GM12892 (cell line): ENCODE measurements at regions not wholly inside any gene's neighbourhood (a gene's known extent, or its start where the extent isn't known, plus 50 kb on each side); places are given as distances from the start of the nearest gene placed in this dataset.

Source experiments
- DNase-seq: peaks from one replicate; pipeline ENCODE4 v3.0.0; 2011; ENCODE audit not compliant: insufficient read length
- FAIRE-seq: peaks from 2 replicates; lab custom pipeline; 2011; peaks lifted over from hg19 to GRCh38; lab: Jason Lieb, UNC
- POLR2A ChIP-seq: IDR thresholded peaks from 2 replicates; pipeline ENCODE4 v1.6.1; 2011; ENCODE audit warnings: low read depth, low read length, control low read depth
- POLR2AphosphoS5 ChIP-seq: IDR thresholded peaks from 2 replicates; pipeline ENCODE4 v1.6.1; 2011; ENCODE audit warnings: low read depth, low read length, control low read depth
- TAF1 ChIP-seq: IDR thresholded peaks from 2 replicates; pipeline ENCODE4 v1.6.1; 2011; ENCODE audit warnings: low read depth, mild to moderate bottlenecking, control low read depth, low read length, borderline replicate concordance

GRCh38 chrX:45912316-45912715 lies 632.9 kb downstream of the ZNF674 start:
- FAIRE-seq (no peak), DNase-seq (no peak)
- TF ChIP-seq TAF1 (no peak), POLR2AphosphoS5 (no peak), POLR2A (no peak)

- DNase-seq (no peak), FAIRE-seq (no peak)
- TF ChIP-seq TAF1: no peak
Observed at GRCh38 chrX:45907786-45908185, 637.4 kb downstream of the ZNF674 start.

GRCh38 chrX:45903781-45904201 lies 641.4 kb downstream of the ZNF674 start:
- no peak for DNase-seq
- FAIRE-seq: no peak
- no peak for TF ChIP-seq POLR2A
- TF ChIP-seq POLR2AphosphoS5: no peak
- no peak for TF ChIP-seq TAF1

GRCh38 chrX:45900766-45901615 lies 644.2 kb downstream of the ZNF674 start:
- DNase-seq: no peak
- TF ChIP-seq POLR2A: no peak
- TF ChIP-seq POLR2AphosphoS5: no peak
- no peak for TF ChIP-seq TAF1
- no peak for FAIRE-seq

- FAIRE-seq: no peak
- no peak for DNase-seq
Observed at GRCh38 chrX:45894864-45895645, 650.2 kb downstream of the ZNF674 start.

DNA sequence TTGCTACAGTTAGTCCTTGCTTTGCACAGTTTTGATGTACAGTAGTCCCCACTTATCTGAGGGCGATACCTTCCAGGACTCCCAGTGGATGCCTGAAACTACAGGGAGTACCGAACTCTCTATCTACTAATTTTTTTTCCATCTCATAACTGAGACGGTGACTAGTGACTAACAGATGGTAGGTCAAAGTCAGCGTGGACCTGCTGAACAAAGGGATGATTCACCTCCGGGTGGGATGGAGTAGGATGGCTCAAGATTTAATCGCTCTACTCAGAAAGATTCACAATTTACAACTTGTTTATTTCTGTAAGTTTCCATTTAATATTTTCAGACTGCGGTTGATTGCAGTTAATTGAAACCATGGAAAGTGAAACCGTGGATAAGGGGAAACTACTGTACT lies 655.8 kb downstream of the ZNF674 start:
- DNase-seq: no peak
- no peak for FAIRE-seq
- TF ChIP-seq POLR2AphosphoS5 (no peak), TAF1 (no peak), POLR2A (no peak)

More at GRCh38 chrX:45894864-45895645, 650.2 kb downstream of the ZNF674 start:
- no peak for TF ChIP-seq TAF1
- TF ChIP-seq POLR2A: no peak
- TF ChIP-seq POLR2AphosphoS5: no peak

DNA sequence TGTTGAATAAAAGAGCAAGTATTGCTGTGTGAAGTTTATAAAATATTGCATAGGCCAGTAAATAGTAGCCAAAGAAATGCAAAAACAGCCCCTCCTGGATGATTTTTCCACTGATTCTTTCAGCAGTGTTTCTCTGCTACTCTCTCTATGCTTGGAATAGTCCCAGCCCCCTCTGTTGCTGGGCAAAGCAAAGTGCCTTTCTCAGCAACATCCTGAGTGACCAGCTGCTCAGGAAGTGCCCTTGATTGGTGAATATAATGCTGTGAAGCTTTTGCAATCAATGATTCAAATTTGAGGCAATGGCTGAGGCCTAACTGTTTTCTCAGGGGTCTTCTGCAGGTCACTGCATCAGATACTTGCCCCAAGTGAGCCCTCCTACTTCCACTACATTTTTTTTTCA lies 656.7 kb downstream of the ZNF674 start:
- TF ChIP-seq POLR2AphosphoS5 (no peak), TAF1 (no peak), POLR2A (no peak)
- DNase-seq (no peak), FAIRE-seq (no peak)

DNA sequence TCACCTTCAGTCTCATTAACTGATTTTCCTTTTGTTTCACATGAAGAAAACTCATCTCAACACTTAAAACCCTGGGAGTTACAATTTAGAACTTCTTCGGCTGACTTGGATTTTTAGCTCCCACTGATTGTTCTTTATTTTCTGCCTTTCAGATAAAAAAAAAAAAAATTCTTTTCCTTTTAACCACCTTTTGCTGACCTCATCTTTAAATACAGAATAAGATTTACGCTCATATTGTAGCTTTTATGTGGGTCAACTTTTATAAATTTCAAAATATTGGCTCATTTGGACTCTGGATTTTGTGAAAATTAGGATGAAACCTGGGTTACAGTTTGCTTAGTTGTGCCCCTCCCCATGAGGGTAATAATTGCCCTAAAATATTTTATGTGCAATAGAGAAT lies 659.3 kb downstream of the ZNF674 start:
- FAIRE-seq (no peak), DNase-seq (no peak)
- TF ChIP-seq POLR2A (no peak), POLR2AphosphoS5 (no peak), TAF1 (no peak)

DNA sequence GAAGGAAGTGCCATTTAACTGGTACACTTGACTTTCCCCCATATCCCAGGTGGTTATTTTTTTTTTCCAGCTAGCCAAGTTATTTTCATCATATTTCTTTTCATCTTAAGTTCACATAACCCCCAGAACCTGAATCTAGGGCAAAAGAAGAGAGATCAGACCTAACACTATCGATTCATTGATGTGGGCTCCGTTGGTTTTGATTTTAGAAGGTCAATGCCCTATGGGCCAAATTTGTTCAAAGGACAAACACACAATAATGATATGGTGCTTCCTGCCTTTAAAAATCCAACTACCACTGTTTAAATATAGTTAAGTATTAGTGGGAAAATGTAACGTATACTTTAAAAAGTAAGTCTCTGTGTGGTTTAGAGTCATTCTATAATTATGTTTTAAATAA lies 665.7 kb downstream of the ZNF674 start:
- TF ChIP-seq POLR2A: no peak
- no peak for TF ChIP-seq POLR2AphosphoS5
- no peak for TF ChIP-seq TAF1
- DNase-seq (no peak), FAIRE-seq (no peak)

DNA sequence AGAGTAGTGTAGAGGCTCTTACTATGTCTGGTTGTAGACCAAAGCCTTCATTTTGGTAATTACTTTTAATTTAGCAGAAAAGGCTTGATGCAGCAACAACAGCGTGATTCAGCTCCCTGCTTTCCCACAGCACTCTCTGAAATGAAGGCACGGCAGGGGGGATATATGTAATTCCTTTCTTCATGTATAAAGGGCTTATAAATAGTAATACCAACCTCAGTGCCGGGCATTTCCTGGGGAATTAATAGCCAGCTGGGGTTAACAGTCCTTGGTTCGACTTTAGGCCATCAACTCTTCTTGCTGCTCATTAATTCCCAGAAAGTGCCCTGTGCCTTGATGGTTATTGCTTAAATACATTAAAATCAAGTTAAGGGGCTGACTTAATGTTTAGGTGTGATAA lies 669.0 kb downstream of the ZNF674 start:
- DNase-seq (no peak), FAIRE-seq (no peak)
- TF ChIP-seq POLR2AphosphoS5 (no peak), POLR2A (no peak), TAF1 (no peak)

DNA sequence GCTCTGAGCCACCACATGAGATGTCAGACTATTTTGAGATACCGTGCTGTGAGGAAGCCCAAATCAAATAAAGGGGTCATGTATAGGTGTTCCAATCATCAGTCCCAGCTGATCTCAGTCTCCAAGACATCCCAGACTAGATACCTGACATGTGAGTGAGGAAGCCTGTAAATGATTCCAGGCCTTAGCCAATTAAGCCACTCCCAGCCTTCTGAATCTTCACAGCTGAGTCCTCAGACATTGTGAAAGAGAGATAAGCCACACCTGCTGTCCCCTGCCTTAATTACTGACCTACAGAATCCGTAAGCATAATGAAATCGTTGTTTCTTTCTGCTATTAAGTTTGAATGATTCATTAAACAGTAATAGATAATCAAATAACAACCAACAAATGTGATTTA lies 671.4 kb downstream of the ZNF674 start:
- DNase-seq: no peak
- no peak for FAIRE-seq
- TF ChIP-seq POLR2A (no peak), TAF1 (no peak), POLR2AphosphoS5 (no peak)
